Upper lobe of right lung (tissue), 1 donor: ENCODE measurements at regions not wholly inside any gene's neighbourhood (a gene's known extent, or its start where the extent isn't known, plus 50 kb on each side); places are given as distances from the start of the nearest gene placed in this dataset.
A peak's percentile ranks its signal among the peaks of the same experiment; 100 is the strongest.

ENCODE experiments used
- ATAC-seq: fragments of 200-7000 bp; cut with Tn5 transposase; one replicate; pipeline ENCODE4 v1.9.1; 2020; ENCODE audit warnings: mild to moderate bottlenecking, moderate library complexity
- DNase-seq: peaks from one replicate; pipeline ENCODE4 v3.0.0-alpha.2; 2020
- H3K27ac ChIP-seq: fragments of 200-600 bp; one replicate; pipeline ENCODE4 v1.8.0; 2022
- H3K27me3 ChIP-seq: fragments of 200-600 bp; one replicate; pipeline ENCODE4 v1.8.0; 2022; ENCODE audit warnings: mild to moderate bottlenecking
- H3K36me3 ChIP-seq: fragments of 200-600 bp; one replicate; pipeline ENCODE4 v1.8.0; 2022
- H3K4me1 ChIP-seq: fragments of 200-600 bp; one replicate; pipeline ENCODE4 v1.8.0; 2022
- H3K4me3 ChIP-seq: fragments of 200-600 bp; one replicate; pipeline ENCODE4 v1.8.0; 2022; ENCODE audit warnings: mild to moderate bottlenecking
- H3K9me3 ChIP-seq: fragments of 200-600 bp; one replicate; pipeline ENCODE4 v1.8.0; 2022
- intact Hi-C: fragments of 100-400 bp; cut with DNase I; formaldehyde crosslinking; loops from one replicate; pipeline ENCODE4 v1.11.0; 2022
- TF ChIP-seq, protein P1 (sequence below): fragments of 200-600 bp; IDR thresholded peaks from one replicate; pipeline ENCODE4 v1.8.0; 2022; ENCODE audit warnings: antibody characterized with exemption
- donor health status: DM: no; HTN: yes; CAD: no; lungs with severe emphysema.

DNA sequence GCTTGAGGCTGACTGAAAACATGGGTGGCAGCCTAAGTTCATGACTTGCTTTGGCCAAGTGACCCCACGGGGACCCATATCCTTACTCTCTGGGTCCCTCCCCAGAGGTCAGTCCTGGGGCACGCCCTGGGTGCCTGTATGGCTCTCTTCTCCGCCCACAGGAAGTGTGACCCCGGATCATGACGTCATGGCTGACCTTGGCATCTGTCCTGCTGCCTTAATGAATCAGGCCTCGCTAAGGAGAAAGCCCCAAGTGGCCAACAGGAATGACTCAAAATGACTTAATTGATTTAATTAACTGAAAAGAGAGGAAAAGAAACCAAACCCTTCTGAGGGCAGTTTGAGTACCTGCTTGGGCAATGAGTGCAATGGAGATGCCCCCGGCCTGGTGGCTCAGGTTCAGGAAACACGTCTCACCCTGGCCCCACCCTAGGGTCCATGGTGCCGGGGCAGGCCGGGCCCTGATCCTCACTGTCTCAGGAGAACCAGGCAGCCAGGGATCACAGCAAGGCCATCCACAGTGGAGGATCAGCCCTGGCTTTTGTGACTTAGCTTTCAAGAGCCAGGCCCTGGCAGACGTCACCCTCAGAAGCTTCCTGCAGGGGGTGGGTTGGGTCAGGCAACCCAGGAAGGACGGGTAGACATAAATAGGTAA lies 112.0 kb downstream of the CYP26B1 start:
- H3K27ac ChIP-seq = no peak overlapping the region
- intact Hi-C loops = no loop called here
- TF ChIP-seq, protein P1, sequence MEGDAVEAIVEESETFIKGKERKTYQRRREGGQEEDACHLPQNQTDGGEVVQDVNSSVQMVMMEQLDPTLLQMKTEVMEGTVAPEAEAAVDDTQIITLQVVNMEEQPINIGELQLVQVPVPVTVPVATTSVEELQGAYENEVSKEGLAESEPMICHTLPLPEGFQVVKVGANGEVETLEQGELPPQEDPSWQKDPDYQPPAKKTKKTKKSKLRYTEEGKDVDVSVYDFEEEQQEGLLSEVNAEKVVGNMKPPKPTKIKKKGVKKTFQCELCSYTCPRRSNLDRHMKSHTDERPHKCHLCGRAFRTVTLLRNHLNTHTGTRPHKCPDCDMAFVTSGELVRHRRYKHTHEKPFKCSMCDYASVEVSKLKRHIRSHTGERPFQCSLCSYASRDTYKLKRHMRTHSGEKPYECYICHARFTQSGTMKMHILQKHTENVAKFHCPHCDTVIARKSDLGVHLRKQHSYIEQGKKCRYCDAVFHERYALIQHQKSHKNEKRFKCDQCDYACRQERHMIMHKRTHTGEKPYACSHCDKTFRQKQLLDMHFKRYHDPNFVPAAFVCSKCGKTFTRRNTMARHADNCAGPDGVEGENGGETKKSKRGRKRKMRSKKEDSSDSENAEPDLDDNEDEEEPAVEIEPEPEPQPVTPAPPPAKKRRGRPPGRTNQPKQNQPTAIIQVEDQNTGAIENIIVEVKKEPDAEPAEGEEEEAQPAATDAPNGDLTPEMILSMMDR = no peak
- peak; percentile 43 for DNase-seq
- no peak overlapping the region for H3K4me3 ChIP-seq
- ATAC-seq = no peak
- H3K9me3 ChIP-seq = no peaks in the 10 kb centered on the region
- H3K4me1 ChIP-seq = no peaks in the 10 kb centered on the region
- no peaks in the 10 kb centered on the region for H3K36me3 ChIP-seq
- H3K27me3 ChIP-seq = no peaks in the 10 kb centered on the region

DNA sequence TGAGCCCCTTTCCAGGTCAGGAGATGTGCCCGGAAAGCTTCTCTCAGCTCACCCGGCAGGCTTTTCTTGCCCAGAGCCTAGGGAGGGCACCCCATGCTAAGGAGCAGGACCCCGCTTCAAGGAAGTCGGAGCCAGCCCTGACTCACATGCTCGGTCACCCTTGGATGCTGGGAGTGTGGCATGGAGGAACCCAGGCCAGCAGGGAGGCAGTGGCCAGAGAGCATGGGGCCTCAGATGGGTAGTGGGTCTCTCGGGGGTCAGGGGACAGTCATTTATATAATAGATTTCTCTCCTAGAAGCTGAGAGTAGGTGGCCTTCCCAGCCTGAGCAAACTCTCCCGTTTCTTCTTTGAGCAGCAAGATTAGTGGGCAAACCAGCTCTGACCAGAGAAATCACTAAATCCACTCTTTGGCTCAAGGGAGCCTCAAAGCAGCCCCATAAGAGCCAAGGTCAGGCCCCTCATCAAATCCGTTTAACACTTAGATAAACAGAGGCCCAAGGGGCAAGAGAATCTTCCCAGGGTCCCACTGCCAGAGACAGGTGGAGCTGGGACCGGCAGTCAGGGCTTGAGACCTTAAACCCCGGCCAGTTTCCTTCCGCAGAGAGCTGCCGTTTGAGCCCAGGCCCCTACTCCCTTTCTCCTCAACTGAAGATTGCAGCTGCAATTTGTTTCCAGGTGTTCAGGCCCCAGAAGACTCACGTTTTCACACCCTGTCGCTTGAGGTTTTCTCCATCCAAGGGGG lies 113.1 kb downstream of the CYP26B1 start:
- Histone ChIP-seq H3K4me3 (no peak overlapping the region), H3K4me1 (no peaks in the 10 kb centered on the region), H3K9me3 (no peaks in the 10 kb centered on the region), H3K36me3 (no peaks in the 10 kb centered on the region), H3K27me3 (no peaks in the 10 kb centered on the region), H3K27ac (no peak overlapping the region)
- no peak for ATAC-seq
- TF ChIP-seq, protein P1 = no peak
- DNase-seq = peak; percentile 50
- intact Hi-C loops = no loop called here

- H3K4me3 ChIP-seq = no peak overlapping the region
- no peaks in the 10 kb centered on the region for H3K27me3 ChIP-seq
- ATAC-seq (peak; percentile 38), DNase-seq (peak; percentile 67)
- no peaks in the 10 kb centered on the region for H3K36me3 ChIP-seq
- TF ChIP-seq, protein P1 = no peak
- H3K9me3 ChIP-seq = no peaks in the 10 kb centered on the region
- H3K4me1 ChIP-seq = no peaks in the 10 kb centered on the region
- no peak overlapping the region for H3K27ac ChIP-seq
- intact Hi-C loops = no loop called here
Observed at GRCh38 chr2:72033636-72034035, 114.0 kb downstream of the CYP26B1 start.

- ATAC-seq (no peak), DNase-seq (peak; percentile 48)
- TF ChIP-seq, protein P1 = no peak
- Histone ChIP-seq H3K27me3 (no peaks in the 10 kb centered on the region), H3K4me1 (no peaks in the 10 kb centered on the region), H3K4me3 (no peak overlapping the region), H3K27ac (no peak overlapping the region), H3K9me3 (no peaks in the 10 kb centered on the region), H3K36me3 (no peaks in the 10 kb centered on the region)
- intact Hi-C loops = no loop called here
Observed at GRCh38 chr2:72032481-72033041, 115.1 kb downstream of the CYP26B1 start.

DNA sequence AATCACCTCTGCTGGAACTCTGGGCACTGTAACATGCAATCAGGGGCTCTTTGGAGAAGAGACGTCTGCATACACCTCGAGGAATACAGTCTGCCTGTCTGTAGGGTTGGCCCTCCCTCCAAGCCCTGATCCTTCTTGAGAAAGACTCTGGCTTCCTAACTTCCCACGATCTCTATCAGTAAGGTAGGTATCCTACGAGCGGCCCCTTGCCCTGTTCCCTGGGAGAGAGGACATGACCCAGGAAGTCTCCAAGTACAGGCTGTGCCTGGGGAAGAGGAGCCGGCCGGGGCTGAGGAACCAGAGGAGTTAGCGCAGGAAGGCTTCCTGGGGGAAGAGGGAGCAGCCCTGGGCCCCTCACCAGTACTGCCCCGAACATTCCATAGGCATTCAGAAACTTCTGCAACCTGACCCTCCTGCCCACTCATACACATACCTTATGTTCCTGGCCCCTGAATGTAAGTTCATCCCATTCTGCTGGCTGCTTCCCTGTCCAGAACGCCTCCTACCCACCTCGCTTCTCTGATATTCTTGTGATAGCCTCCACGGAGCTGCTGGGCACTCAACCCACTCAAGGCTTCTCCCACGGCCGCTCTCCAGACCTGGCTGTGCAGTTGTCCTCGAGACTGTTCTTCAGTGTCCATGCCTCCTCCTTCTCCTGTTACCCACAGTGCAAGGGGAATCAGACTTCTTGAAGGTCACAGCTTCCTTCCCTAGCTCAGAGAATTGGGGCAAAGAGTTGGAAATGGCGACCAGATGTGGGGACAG lies 116.1 kb downstream of the CYP26B1 start:
- no peaks in the 10 kb centered on the region for H3K36me3 ChIP-seq
- no peak overlapping the region for H3K27ac ChIP-seq
- no peaks in the 10 kb centered on the region for H3K9me3 ChIP-seq
- TF ChIP-seq, protein P1 = no peak
- intact Hi-C loops = no loop called here
- peak; percentile 48 for DNase-seq
- no peaks in the 10 kb centered on the region for H3K27me3 ChIP-seq
- no peaks in the 10 kb centered on the region for H3K4me1 ChIP-seq
- no peak overlapping the region for H3K4me3 ChIP-seq
- ATAC-seq = no peak
